Heart right ventricle (tissue), 16 donors: ENCODE measurements at regions not wholly inside any gene's neighbourhood (a gene's known extent, or its start where the extent isn't known, plus 50 kb on each side); places are given as distances from the start of the nearest gene placed in this dataset.

Experiments used
- ATAC-seq, 8 donors: fragments of 200-7000 bp; cut with Tn5 transposase; one replicate each; pipeline ENCODE4 v1.9.1; 2020; ENCODE audit warnings: mild to moderate bottlenecking in 8 of 8, moderate library complexity in 8 of 8, moderate number of reproducible peaks in 1 of 8
- DNase-seq, 2 donors: peaks; one replicate each; pipeline ENCODE4 v3.0.0-alpha.2; 2020
- H3K27ac ChIP-seq, 10 donors: fragments of 200-600 bp; sonication (generic) in 2 of 10; one replicate each; pipeline versions ENCODE4 v1.5.0 to v1.8.0; 2020 to 2022; ENCODE audit warnings: mild to moderate bottlenecking in 3 of 10
- H3K27me3 ChIP-seq, 7 donors: fragments of 200-600 bp; one replicate each; pipeline ENCODE4 v1.8.0; 2021 to 2022; ENCODE audit warnings: mild to moderate bottlenecking in 2 of 7
- H3K36me3 ChIP-seq, 9 donors: fragments of 200-600 bp; sonication (generic) in 1 of 9; one replicate each; pipeline versions ENCODE4 v1.5.0 to v1.8.0; 2020 to 2022; ENCODE audit warnings: mild to moderate bottlenecking in 2 of 9
- H3K4me1 ChIP-seq, 9 donors: fragments of 200-600 bp; sonication (generic) in 1 of 9; one replicate each; pipeline versions ENCODE4 v1.5.0 to v1.8.0; 2020 to 2022; ENCODE audit warnings: mild to moderate bottlenecking in 4 of 9
- H3K4me3 ChIP-seq, 10 donors: fragments of 200-600 bp; sonication (generic) in 2 of 10; one replicate each; pipeline versions ENCODE4 v1.5.0 to v1.8.0; 2020 to 2022; ENCODE audit warnings: mild to moderate bottlenecking in 7 of 10, moderate library complexity in 2 of 10
- H3K9me3 ChIP-seq, 11 donors: fragments of 200-600 bp in 10 of 11; sonication (generic) in 2 of 11; one replicate each; pipeline versions ENCODE4 v1.5.0 to v1.8.0; 2013 to 2022; ENCODE audit warnings: mild to moderate bottlenecking in 2 of 11, control low read depth in 1 of 11, moderate library complexity in 1 of 11
- WGBS, 2 donors: extraction: QIAGEN DNeasy Blood & Tissue Kit; methylation state at CpG; one replicate each; pipeline ENCODE4 v1.1.7; 2013; ENCODE audit warnings: inconsistent platforms in 1 of 2; 5-methylcytosine and 5-hydroxymethylcytosine counted together
- intact Hi-C, 10 donors: fragments of 100-400 bp; cut with DNase I; formaldehyde crosslinking; loops; one replicate each; pipeline versions ENCODE4 v1.11.1 to v1.14.2; 2022
- TF ChIP-seq, protein P1 (sequence below), 9 donors: fragments of 200-600 bp; sonication (generic) in 2 of 9; IDR thresholded peaks; one replicate each; pipeline versions ENCODE4 v1.5.0 to v1.8.0; 2021 to 2022; ENCODE audit warnings: antibody characterized with exemption in 9 of 9, mild to moderate bottlenecking in 5 of 9, moderate library complexity in 1 of 9
- donor health status: Arrhythmogenic right ventricular cardiomyopathy.
- donor health status: ischemic (EF 13 %, LVEDD 7.1; RV severe dilation, severe dysfunction).
- donor health status: healthy with polysubstance abuse.
- donor health status: DM: no; HTN: yes; CAD: no.
- donor health status: DM: no; HTN: no; CAD: no.
- donor health status: ischemic (EF 25% LVEDD 6.9; RV normal size, moderate dysfunction).
- donor health status: ischemic (EF 25% LVEDD 5.7; RV mildly dilated, moderate dysfunction).
- donor health status: healthy.
- donor health status: DM: yes; HTN: yes; CAD: no.
- donor health status: Ischemic cardiomyopathy.
- donor health status: ischemic (EF 35%, LVEDD 5.7; RV mildly dilated, moderate dysfunction).
- donor health status: nonischemic (EF 11% LVEDD 7.7; RV severe dilation, severe dysfunction).
- donor health status: DM: yes; HTN: yes; CAD: no.
- donor health status: PGD.
- donor health status: ischemic (EF 29% LVEDD 5.4; RV normal size, mild dysfunction).
- donor health status: nonischemic (EF 23%, LVEDD 6.1; RV moderate dilation, normal function).

DNA sequence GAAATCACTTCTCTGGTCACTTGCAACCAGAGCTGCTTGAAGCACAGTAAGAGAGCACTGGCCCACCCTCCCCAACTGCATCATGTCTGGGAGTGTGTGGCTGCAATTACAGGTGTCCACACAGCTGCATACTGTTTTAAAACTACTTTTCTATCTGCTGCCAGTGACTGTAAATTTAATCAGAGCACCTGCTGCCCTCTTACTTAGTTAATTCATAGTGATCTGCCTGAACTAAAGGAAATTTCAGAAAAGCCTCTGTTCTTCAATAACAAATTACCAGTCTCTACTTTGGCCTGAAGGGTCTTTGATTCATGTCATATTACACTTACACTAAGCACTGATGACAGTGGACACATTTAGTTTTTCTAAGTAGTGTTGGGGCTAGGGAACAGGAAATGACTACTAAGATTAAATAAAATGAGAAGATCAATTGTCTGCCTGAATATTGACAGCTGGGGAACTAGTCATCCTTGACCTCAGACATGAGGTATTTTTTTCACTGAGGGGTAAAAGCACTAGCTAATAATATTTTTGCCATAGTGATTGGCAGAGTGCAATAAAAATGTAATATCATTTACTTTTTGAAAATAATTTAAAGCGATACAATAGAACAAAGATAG is 788.9 kb upstream of the GRAMD2B start:
- H3K27ac ChIP-seq, result no peak overlapping the region
- H3K27me3 ChIP-seq, result no peaks in the 10 kb centered on the region
- TF ChIP-seq, protein P1, sequence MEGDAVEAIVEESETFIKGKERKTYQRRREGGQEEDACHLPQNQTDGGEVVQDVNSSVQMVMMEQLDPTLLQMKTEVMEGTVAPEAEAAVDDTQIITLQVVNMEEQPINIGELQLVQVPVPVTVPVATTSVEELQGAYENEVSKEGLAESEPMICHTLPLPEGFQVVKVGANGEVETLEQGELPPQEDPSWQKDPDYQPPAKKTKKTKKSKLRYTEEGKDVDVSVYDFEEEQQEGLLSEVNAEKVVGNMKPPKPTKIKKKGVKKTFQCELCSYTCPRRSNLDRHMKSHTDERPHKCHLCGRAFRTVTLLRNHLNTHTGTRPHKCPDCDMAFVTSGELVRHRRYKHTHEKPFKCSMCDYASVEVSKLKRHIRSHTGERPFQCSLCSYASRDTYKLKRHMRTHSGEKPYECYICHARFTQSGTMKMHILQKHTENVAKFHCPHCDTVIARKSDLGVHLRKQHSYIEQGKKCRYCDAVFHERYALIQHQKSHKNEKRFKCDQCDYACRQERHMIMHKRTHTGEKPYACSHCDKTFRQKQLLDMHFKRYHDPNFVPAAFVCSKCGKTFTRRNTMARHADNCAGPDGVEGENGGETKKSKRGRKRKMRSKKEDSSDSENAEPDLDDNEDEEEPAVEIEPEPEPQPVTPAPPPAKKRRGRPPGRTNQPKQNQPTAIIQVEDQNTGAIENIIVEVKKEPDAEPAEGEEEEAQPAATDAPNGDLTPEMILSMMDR (IDR thresholded peaks at IDR 0.05), result no peak
- no peak for DNase-seq
- H3K4me1 ChIP-seq, result no peaks in the 10 kb centered on the region
- no peak for ATAC-seq
- H3K9me3 ChIP-seq, result no peaks in the 10 kb centered on the region
- no peaks in the 10 kb centered on the region for H3K36me3 ChIP-seq
- H3K4me3 ChIP-seq, result no peak overlapping the region
- WGBS, 2 donors, result 95 to 98% methylated on average over 1 of the region's 1 CpG
- intact Hi-C loops, result no loop called here

DNA sequence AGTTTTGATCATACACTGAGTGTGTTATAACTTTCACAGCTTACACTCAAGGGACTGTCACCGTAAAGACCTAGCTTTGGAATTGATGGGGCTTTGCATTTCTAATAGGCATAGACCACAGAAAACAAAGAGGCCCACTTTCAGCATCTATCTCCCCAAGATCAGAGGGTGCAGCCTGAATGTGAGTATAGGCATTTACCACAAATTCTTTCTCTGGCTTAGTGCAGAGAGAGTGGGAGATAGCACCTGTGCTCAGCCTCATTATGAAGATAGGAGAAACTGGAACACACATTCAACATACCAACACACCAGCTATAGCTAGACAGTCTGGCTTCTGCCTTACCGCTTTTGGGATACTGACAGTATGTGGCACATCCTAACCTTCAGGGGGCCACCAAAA is 783.4 kb upstream of the GRAMD2B start:
- H3K4me1 ChIP-seq, result no peaks in the 10 kb centered on the region
- intact Hi-C loops, result no loop called here
- 70 to 93% methylated on average over 2 of the region's 2 CpGs for WGBS, 2 donors
- no peak overlapping the region for H3K4me3 ChIP-seq
- peaks cover 0 to 42% (median 9%) of the 10 kb centered on the region in 11 donors for H3K9me3 ChIP-seq
- H3K27me3 ChIP-seq, result no peaks in the 10 kb centered on the region
- no peaks in the 10 kb centered on the region for H3K36me3 ChIP-seq
- ATAC-seq (no peak), DNase-seq (no peak)
- TF ChIP-seq, protein P1 (IDR thresholded peaks at IDR 0.05), result no peak
- H3K27ac ChIP-seq, result no peak overlapping the region

DNA sequence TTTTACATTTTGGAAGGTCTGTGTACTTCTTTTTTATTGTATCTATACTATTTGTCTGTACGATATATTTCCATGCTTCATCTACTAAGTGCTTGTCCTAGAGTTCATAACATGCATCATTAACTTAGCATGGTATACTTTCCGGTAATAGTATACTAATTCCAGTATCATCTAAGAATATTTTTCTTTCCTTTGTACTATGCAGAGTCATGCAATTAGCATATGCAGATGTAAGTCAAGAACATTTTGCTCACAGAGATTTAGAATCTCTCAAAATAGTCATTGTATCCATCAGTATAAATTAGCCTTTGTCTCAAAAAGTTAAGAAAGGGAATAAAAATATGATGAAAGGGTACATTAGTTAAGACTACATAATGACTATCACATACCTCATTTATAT is 770.4 kb upstream of the GRAMD2B start:
- H3K27ac ChIP-seq, result no peak overlapping the region
- no peak for DNase-seq
- WGBS, 2 donors, result 99% methylated on average over 2 of the region's 2 CpGs
- H3K27me3 ChIP-seq, result no peaks in the 10 kb centered on the region
- H3K4me1 ChIP-seq, result no peaks in the 10 kb centered on the region
- no peak for ATAC-seq
- H3K9me3 ChIP-seq, result peaks cover 0 to 3% (median 0%) of the 10 kb centered on the region in 11 donors
- TF ChIP-seq, protein P1 (IDR thresholded peaks at IDR 0.05), result no peak
- H3K4me3 ChIP-seq, result no peak overlapping the region
- no peaks in the 10 kb centered on the region for H3K36me3 ChIP-seq
- intact Hi-C loops, result no loop called here

DNA sequence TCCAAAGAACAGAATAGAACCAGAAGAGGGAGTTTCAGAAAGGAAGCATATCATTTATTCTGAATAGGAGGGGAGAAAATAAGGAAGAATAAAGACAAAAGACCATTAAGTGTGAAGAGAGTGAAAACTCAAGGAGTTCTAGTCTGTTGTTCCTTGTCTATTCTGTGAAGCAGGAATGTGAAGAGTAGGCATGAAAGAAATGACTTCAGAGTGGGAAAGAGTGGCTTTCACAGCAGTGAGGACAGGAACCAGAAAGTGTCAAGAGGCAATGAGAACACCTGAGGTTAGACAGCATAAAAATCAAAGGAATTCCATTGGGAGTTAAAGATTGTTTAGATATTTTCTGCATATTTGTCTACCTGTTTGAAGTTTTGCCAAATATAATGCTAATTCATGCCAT is 768.8 kb upstream of the GRAMD2B start:
- Histone ChIP-seq H3K9me3 (peaks cover 0 to 3% (median 0%) of the 10 kb centered on the region in 11 donors), H3K4me1 (peaks cover 0 to 8% (median 0%) of the 10 kb centered on the region in 9 donors), H3K4me3 (no peak overlapping the region), H3K27ac (no peak overlapping the region), H3K36me3 (no peaks in the 10 kb centered on the region), H3K27me3 (no peaks in the 10 kb centered on the region)
- TF ChIP-seq, protein P1 (IDR thresholded peaks at IDR 0.05), result no peak
- intact Hi-C loops, result no loop called here
- no peak for ATAC-seq
- DNase-seq, result no peak
